ENCODE measurements at regions not wholly inside any gene's neighbourhood (a gene's known extent, or its start where the extent isn't known, plus 50 kb on each side); places are given as distances from the start of the nearest gene placed in this dataset.

DNA sequence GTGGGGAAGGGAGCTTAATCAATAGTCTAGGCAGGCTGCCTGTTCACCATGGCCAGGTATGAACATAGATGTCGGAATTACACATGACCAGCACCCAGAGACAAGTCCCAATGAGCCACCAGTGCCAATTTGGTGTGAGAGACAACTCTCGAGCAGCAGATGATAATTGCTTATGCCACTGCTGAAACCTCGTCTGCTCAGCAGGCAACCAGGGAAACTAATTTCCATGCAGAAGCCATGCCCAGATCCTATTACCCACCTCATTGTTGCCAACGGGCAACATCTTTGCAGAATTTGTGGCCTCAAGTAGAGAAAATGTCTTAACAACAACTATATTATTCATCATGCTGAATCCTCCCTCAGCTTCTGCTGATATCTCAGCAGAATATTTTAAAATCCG, 84.9 kb downstream of the CGGBP1 start:
- Histone ChIP-seq H3K79me2 (replicated peaks; ENCODE audit: insufficient read depth, low read length) (no peaks in the 10 kb centered on the region), H3K36me3 (ENCODE audit: insufficient read depth, low read length) (no peaks in the 10 kb centered on the region), H3K4me2 (ENCODE audit: low read length) (no peak overlapping the region), H3K27me3 (ENCODE audit: insufficient read depth, low read depth, low read length) (no peaks in the 10 kb centered on the region), H3K9ac (ENCODE audit: low read length) (no peak overlapping the region), H3K9me2 (ENCODE audit: insufficient read depth, low read length) (no peaks in the 10 kb centered on the region), H3K4me3 (ENCODE audit: low read length) (no peak overlapping the region), H2AFZ (ENCODE audit: low read depth, low read length) (no peak overlapping the region), H3K27ac (ENCODE audit: low read length) (no peak overlapping the region), H3F3A (ENCODE audit: insufficient read depth, low read length, poor library complexity, severe bottlenecking) (no peaks in the 10 kb centered on the region), H3K9me3 (ENCODE audit: low read length) (no peaks in the 10 kb centered on the region), H4K20me1 (ENCODE audit: insufficient read depth) (no peaks in the 10 kb centered on the region)
- TF ChIP-seq POLR2AphosphoS5 (IDR thresholded peaks at IDR 0.05) = no peak

- no peak for TF ChIP-seq CTCF (IDR thresholded peaks at IDR 0.05; ENCODE audit: poor library complexity, severe bottlenecking)
- no peak for TF ChIP-seq POLR2AphosphoS5 (IDR thresholded peaks at IDR 0.05)
- TF ChIP-seq, protein P1, sequence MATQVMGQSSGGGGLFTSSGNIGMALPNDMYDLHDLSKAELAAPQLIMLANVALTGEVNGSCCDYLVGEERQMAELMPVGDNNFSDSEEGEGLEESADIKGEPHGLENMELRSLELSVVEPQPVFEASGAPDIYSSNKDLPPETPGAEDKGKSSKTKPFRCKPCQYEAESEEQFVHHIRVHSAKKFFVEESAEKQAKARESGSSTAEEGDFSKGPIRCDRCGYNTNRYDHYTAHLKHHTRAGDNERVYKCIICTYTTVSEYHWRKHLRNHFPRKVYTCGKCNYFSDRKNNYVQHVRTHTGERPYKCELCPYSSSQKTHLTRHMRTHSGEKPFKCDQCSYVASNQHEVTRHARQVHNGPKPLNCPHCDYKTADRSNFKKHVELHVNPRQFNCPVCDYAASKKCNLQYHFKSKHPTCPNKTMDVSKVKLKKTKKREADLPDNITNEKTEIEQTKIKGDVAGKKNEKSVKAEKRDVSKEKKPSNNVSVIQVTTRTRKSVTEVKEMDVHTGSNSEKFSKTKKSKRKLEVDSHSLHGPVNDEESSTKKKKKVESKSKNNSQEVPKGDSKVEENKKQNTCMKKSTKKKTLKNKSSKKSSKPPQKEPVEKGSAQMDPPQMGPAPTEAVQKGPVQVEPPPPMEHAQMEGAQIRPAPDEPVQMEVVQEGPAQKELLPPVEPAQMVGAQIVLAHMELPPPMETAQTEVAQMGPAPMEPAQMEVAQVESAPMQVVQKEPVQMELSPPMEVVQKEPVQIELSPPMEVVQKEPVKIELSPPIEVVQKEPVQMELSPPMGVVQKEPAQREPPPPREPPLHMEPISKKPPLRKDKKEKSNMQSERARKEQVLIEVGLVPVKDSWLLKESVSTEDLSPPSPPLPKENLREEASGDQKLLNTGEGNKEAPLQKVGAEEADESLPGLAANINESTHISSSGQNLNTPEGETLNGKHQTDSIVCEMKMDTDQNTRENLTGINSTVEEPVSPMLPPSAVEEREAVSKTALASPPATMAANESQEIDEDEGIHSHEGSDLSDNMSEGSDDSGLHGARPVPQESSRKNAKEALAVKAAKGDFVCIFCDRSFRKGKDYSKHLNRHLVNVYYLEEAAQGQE (IDR thresholded peaks at IDR 0.05; ENCODE audit: borderline replicate concordance) = no peak
- TF ChIP-seq SMC3 (conservative IDR thresholded peaks at IDR 0.05; ENCODE audit: poor library complexity) = no peak
- TF ChIP-seq TAF1 (IDR thresholded peaks at IDR 0.05; ENCODE audit: low read depth) = no peak
- Histone ChIP-seq H3K4me3 (ENCODE audit: low read length) (no peak overlapping the region), H3K79me2 (replicated peaks; ENCODE audit: insufficient read depth, low read length) (no peaks in the 10 kb centered on the region), H3F3A (ENCODE audit: insufficient read depth, low read length, poor library complexity, severe bottlenecking) (no peaks in the 10 kb centered on the region), H4K20me1 (ENCODE audit: insufficient read depth) (no peaks in the 10 kb centered on the region), H3K27ac (ENCODE audit: low read length) (no peak overlapping the region), H3K9ac (ENCODE audit: low read length) (no peak overlapping the region), H3K36me3 (ENCODE audit: insufficient read depth, low read length) (no peaks in the 10 kb centered on the region), H3K9me2 (ENCODE audit: insufficient read depth, low read length) (no peaks in the 10 kb centered on the region), H3K27me3 (ENCODE audit: insufficient read depth, low read depth, low read length) (no peaks in the 10 kb centered on the region), H3K9me3 (ENCODE audit: low read length) (no peaks in the 10 kb centered on the region), H3K4me2 (ENCODE audit: low read length) (no peak overlapping the region), H2AFZ (ENCODE audit: low read depth, low read length) (no peak overlapping the region)
Observed at GRCh38 chr3:87969620-87970019, 89.2 kb downstream of the CGGBP1 start.

GRCh38 chr3:87968668-87969067, 90.1 kb downstream of the CGGBP1 start:
- no peaks in the 10 kb centered on the region for H3K79me2 ChIP-seq (replicated peaks; ENCODE audit: insufficient read depth, low read length)
- H3K9ac ChIP-seq (ENCODE audit: low read length) = no peak overlapping the region
- H3K9me3 ChIP-seq (ENCODE audit: low read length) = no peaks in the 10 kb centered on the region
- no peaks in the 10 kb centered on the region for H3K9me2 ChIP-seq (ENCODE audit: insufficient read depth, low read length)
- H3F3A ChIP-seq (ENCODE audit: insufficient read depth, low read length, poor library complexity, severe bottlenecking) = no peaks in the 10 kb centered on the region
- H3K4me2 ChIP-seq (ENCODE audit: low read length) = no peak overlapping the region
- H3K27me3 ChIP-seq (ENCODE audit: insufficient read depth, low read depth, low read length) = no peaks in the 10 kb centered on the region
- TF ChIP-seq MXI1 (conservative IDR thresholded peaks at IDR 0.05; ENCODE audit: poor library complexity, severe bottlenecking) = no peak
- no peak for TF ChIP-seq RAD21 (conservative IDR thresholded peaks at IDR 0.05)
- no peak for TF ChIP-seq TAF1 (IDR thresholded peaks at IDR 0.05; ENCODE audit: low read depth)
- TF ChIP-seq CTCF (IDR thresholded peaks at IDR 0.05; ENCODE audit: poor library complexity, severe bottlenecking) = no peak
- TF ChIP-seq POLR2AphosphoS5 (IDR thresholded peaks at IDR 0.05) = no peak
- no peak for TF ChIP-seq EP300 (conservative IDR thresholded peaks at IDR 0.05; ENCODE audit: poor library complexity, severe bottlenecking)
- TF ChIP-seq SMC3 (conservative IDR thresholded peaks at IDR 0.05; ENCODE audit: poor library complexity) = no peak
- TF ChIP-seq, protein P1 (IDR thresholded peaks at IDR 0.05; ENCODE audit: borderline replicate concordance) = no peak
- no peak for TF ChIP-seq EZH2 (IDR thresholded peaks at IDR 0.05; ENCODE audit: borderline replicate concordance, insufficient read depth, low read length, poor library complexity, severe bottlenecking)
- no peak overlapping the region for H3K4me3 ChIP-seq (ENCODE audit: low read length)
- H3K27ac ChIP-seq (ENCODE audit: low read length) = no peak overlapping the region
- H3K36me3 ChIP-seq (ENCODE audit: insufficient read depth, low read length) = no peaks in the 10 kb centered on the region
- H2AFZ ChIP-seq (ENCODE audit: low read depth, low read length) = no peak overlapping the region
- no peaks in the 10 kb centered on the region for H4K20me1 ChIP-seq (ENCODE audit: insufficient read depth)

Data from neural cell (in vitro differentiated cells).